BLaER1 (cell line): ENCODE measurements at regions not wholly inside any gene's neighbourhood (a gene's known extent, or its start where the extent isn't known, plus 50 kb on each side); places are given as distances from the start of the nearest gene placed in this dataset.

Experiments
- H3K27ac ChIP-seq: shearing (Covaris generic); formaldehyde crosslinking; 2 replicates; pipeline ENCODE4 v1.8.1; 2022
- H3K27me3 ChIP-seq: shearing (Covaris generic); formaldehyde crosslinking; 2 replicates; pipeline ENCODE4 v1.8.1; 2022
- H3K36me3 ChIP-seq: shearing (Covaris generic); formaldehyde crosslinking; 2 replicates; pipeline ENCODE4 v1.8.1; 2022
- H3K4me1 ChIP-seq: shearing (Covaris generic); formaldehyde crosslinking; 2 replicates; pipeline ENCODE4 v1.8.1; 2022
- H3K4me2 ChIP-seq: shearing (Covaris generic); formaldehyde crosslinking; 2 replicates; pipeline ENCODE4 v1.8.1; 2022
- H3K4me3 ChIP-seq: shearing (Covaris generic); formaldehyde crosslinking; 2 replicates; pipeline ENCODE4 v1.8.1; 2022
- H3K9ac ChIP-seq: shearing (Covaris generic); formaldehyde crosslinking; 2 replicates; pipeline ENCODE4 v1.8.1; 2022
- H3K9me3 ChIP-seq: shearing (Covaris generic); formaldehyde crosslinking; 2 replicates; pipeline ENCODE4 v1.8.1; 2022
- H4K20me1 ChIP-seq: shearing (Covaris generic); formaldehyde crosslinking; 2 replicates; pipeline ENCODE4 v1.8.1; 2022
- Cebpa-rat ChIP-seq: shearing (Covaris generic); IDR thresholded peaks from 2 replicates; pipeline ENCODE4 v1.8.1; 2022

- no peak overlapping the region for H3K9ac ChIP-seq
- H3K27ac ChIP-seq, result no peak overlapping the region
Measured at GRCh38 chr12:64997858-64998257, 123.2 kb downstream of the WIF1 start.

GRCh38 chr12:64998371-64999147 is 122.5 kb downstream of the WIF1 start:
- no peaks in the 10 kb centered on the region for H3K36me3 ChIP-seq
- no peaks in the 10 kb centered on the region for H3K4me1 ChIP-seq
- no peaks in the 10 kb centered on the region for H3K9me3 ChIP-seq
- H3K27me3 ChIP-seq, result no peaks in the 10 kb centered on the region
- H3K4me3 ChIP-seq, result no peak overlapping the region
- no peak for TF ChIP-seq Cebpa-rat
- H3K27ac ChIP-seq, result no peak overlapping the region
- no peak overlapping the region for H3K9ac ChIP-seq
- H3K4me2 ChIP-seq, result no peak overlapping the region
- no peaks in the 10 kb centered on the region for H4K20me1 ChIP-seq

More at GRCh38 chr12:64997858-64998257, 123.2 kb downstream of the WIF1 start:
- no peaks in the 10 kb centered on the region for H4K20me1 ChIP-seq
- H3K27me3 ChIP-seq, result no peaks in the 10 kb centered on the region
- H3K4me3 ChIP-seq, result no peak overlapping the region
- H3K9me3 ChIP-seq, result no peaks in the 10 kb centered on the region
- no peaks in the 10 kb centered on the region for H3K36me3 ChIP-seq
- no peaks in the 10 kb centered on the region for H3K4me1 ChIP-seq
- no peak for TF ChIP-seq Cebpa-rat
- no peak overlapping the region for H3K4me2 ChIP-seq

DNA sequence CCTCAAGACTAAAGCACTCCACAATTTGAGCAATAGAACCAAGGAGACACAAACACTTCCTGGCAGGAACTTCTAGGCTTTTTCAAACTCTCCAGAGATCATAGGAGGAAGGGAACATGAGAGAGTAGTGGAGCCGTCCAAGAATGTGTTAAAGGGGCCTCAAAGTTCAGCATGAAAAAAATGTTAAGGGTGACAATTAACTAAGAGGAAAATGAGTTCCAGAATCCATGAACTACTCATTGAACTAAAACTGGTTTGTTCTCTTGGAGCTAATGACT is 122.0 kb downstream of the WIF1 start:
- Histone ChIP-seq H3K9me3 (no peaks in the 10 kb centered on the region), H3K9ac (no peak overlapping the region), H3K4me2 (no peak overlapping the region), H3K4me3 (no peak overlapping the region), H3K27me3 (no peaks in the 10 kb centered on the region), H3K4me1 (no peaks in the 10 kb centered on the region; the same call in 1 of the 2 replicates), H3K36me3 (no peaks in the 10 kb centered on the region), H4K20me1 (no peaks in the 10 kb centered on the region), H3K27ac (no peak overlapping the region)
- TF ChIP-seq Cebpa-rat, result no peak
